CD4-positive, alpha-beta memory T cell (primary cell): ENCODE measurements at regions not wholly inside any gene's neighbourhood (a gene's known extent, or its start where the extent isn't known, plus 50 kb on each side); places are given as distances from the start of the nearest gene placed in this dataset.

ENCODE experiments used
- CTCF ChIA-PET: fragments of 350-600 bp; sonication (Branson Sonifier 250); formaldehyde crosslinking; loops from one replicate; lab custom pipeline; 2021; ENCODE audit warnings: inconsistent platforms; ENCODE audit not compliant: partially characterized antibody; lab: Charles Lee
- POLR2A ChIA-PET: fragments of 350-600 bp; sonication (Branson Sonifier 250); formaldehyde crosslinking; loops from one replicate; lab custom pipeline; 2021; ENCODE audit not compliant: partially characterized antibody; lab: Charles Lee
- DNase-seq, 5 donors: peaks; one replicate each; pipeline versions ENCODE4 v3.0.0 to v3.0.0-alpha.2; 2020 to 2022; ENCODE audit warnings: mixed read lengths in 1 of 5
- H3K27ac ChIP-seq: one replicate; pipeline ENCODE4 v1.7.0; 2013; ENCODE audit warnings: low read depth, low read length
- H3K27me3 ChIP-seq: 2 replicates; pipeline ENCODE4 v1.7.0; 2013; ENCODE audit warnings: mild to moderate bottlenecking, low read length, moderate library complexity; ENCODE audit not compliant: insufficient read depth
- H3K36me3 ChIP-seq: 2 replicates; pipeline ENCODE4 v1.7.0; 2013; ENCODE audit warnings: mild to moderate bottlenecking, low read length, moderate library complexity; ENCODE audit not compliant: insufficient read depth
- H3K4me1 ChIP-seq: 2 replicates; pipeline ENCODE4 v1.7.0; 2013; ENCODE audit warnings: mild to moderate bottlenecking, low read length, moderate library complexity; ENCODE audit not compliant: insufficient read depth
- H3K4me3 ChIP-seq, 2 donors: one replicate each; pipeline ENCODE4 v1.7.0; 2013; ENCODE audit warnings: low read length in 2 of 2, mild to moderate bottlenecking in 1 of 2
- H3K9me3 ChIP-seq, 2 donors: one replicate each; pipeline ENCODE4 v1.7.0; 2013; ENCODE audit warnings: low read length in 2 of 2, control low read depth in 1 of 2; ENCODE audit not compliant: control insufficient read depth in 1 of 2
- H3K27ac Mint-ChIP-seq, 7 donors: one replicate each; pipeline ENCODE4 v1.8.0; 2020 to 2021; ENCODE audit warnings: mixed read lengths in 7 of 7, mild to moderate bottlenecking in 6 of 7, inconsistent platforms in 3 of 7, moderate library complexity in 3 of 7
- H3K27me3 Mint-ChIP-seq, 2 donors: one replicate each; pipeline ENCODE4 v1.8.0; 2020 to 2021; ENCODE audit warnings: mixed read lengths in 2 of 2
- H3K36me3 Mint-ChIP-seq, 2 donors: one replicate each; pipeline ENCODE4 v1.8.0; 2020 to 2021; ENCODE audit warnings: mixed read lengths in 2 of 2, inconsistent platforms in 1 of 2, mild to moderate bottlenecking in 1 of 2
- H3K4me1 Mint-ChIP-seq, 4 donors: one replicate each; pipeline ENCODE4 v1.8.0; 2020 to 2021; ENCODE audit warnings: mixed read lengths in 4 of 4, mild to moderate bottlenecking in 1 of 4
- H3K4me3 Mint-ChIP-seq, 8 donors: one replicate each; pipeline ENCODE4 v1.8.0; 2020 to 2021; ENCODE audit warnings: mixed read lengths in 8 of 8, mild to moderate bottlenecking in 7 of 8, moderate library complexity in 6 of 8, inconsistent platforms in 3 of 8
- H3K9me3 Mint-ChIP-seq, 8 donors: one replicate each; pipeline ENCODE4 v1.8.0; 2020 to 2021; ENCODE audit warnings: mixed read lengths in 8 of 8, mild to moderate bottlenecking in 5 of 8, inconsistent platforms in 3 of 8, moderate library complexity in 1 of 8
- intact Hi-C: fragments of 100-400 bp; cut with micrococcal nuclease; formaldehyde crosslinking; loops from one replicate; pipeline ENCODE4 v1.15.1; 2023

DNA sequence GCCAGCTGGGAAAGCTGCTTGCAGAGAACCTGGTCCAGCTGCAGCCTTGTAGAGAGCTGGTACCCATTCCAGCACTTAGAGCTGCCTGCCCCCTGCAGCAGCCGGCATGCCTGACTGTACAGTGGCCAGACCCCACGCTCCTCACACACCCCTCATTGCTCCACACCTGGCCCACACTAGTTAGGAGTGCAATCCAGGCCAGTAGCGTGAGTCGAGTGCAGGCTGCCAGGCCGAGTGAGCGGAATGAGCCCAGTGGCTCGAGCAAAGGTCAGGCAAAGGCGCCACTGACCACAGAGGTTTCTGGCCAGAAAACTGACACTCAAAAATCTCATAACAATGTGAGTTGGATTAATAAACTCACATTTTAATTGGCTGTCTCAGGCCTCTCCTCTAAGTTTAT, 921.7 kb upstream of the KCND2 start:
- no peak for DNase-seq
- H3K4me3 ChIP-seq: no peak overlapping the region
- intact Hi-C loops: no loop called here
- H3K4me1 ChIP-seq: no peaks in the 10 kb centered on the region
- H3K36me3 ChIP-seq: no peaks in the 10 kb centered on the region
- ChIA-PET POLR2A (no interaction called here), CTCF (no interaction called here)
- Mint-ChIP-seq H3K27ac (no peak overlapping the region), H3K4me1 (no peaks in the 10 kb centered on the region), H3K4me3 (no peak overlapping the region), H3K36me3 (no peaks in the 10 kb centered on the region), H3K9me3 (peaks cover 0 to 9% (median 3%) of the 10 kb centered on the region in 8 donors), H3K27me3 (no peaks in the 10 kb centered on the region)
- no peaks in the 10 kb centered on the region for H3K9me3 ChIP-seq
- no peaks in the 10 kb centered on the region for H3K27me3 ChIP-seq
- no peak overlapping the region for H3K27ac ChIP-seq

DNA sequence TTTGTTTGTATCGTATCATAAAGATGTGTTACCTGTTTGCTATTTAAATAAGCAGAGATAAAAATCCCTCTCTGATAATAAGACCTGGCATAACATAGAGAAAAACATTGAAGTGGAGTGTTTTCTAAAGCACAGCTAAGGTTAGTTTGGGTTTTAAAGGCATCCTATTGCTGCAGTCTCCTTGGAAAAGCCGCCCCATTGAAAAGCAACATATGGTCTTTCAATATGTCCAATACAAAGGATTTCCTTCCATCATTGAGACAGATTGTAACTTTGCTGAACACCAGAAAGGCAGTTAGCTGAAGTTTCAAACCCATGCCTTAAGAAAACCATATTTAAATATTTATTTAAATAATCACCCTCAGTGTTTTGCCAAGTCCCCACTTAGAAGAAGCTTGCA, 898.5 kb upstream of the KCND2 start:
- no peaks in the 10 kb centered on the region for H3K4me1 ChIP-seq
- no peak overlapping the region for H3K4me3 Mint-ChIP-seq
- intact Hi-C loops: no loop called here
- H3K27ac Mint-ChIP-seq: no peak overlapping the region
- no peak overlapping the region for H3K27ac ChIP-seq
- H3K9me3 Mint-ChIP-seq: peaks cover 4 to 11% (median 9%) of the 10 kb centered on the region in 8 donors
- POLR2A ChIA-PET: no interaction called here
- H3K36me3 ChIP-seq: no peaks in the 10 kb centered on the region
- H3K36me3 Mint-ChIP-seq: no peaks in the 10 kb centered on the region
- H3K4me3 ChIP-seq: no peak overlapping the region
- H3K9me3 ChIP-seq: no peaks in the 10 kb centered on the region
- H3K27me3 Mint-ChIP-seq: no peaks in the 10 kb centered on the region
- no peaks in the 10 kb centered on the region for H3K27me3 ChIP-seq
- H3K4me1 Mint-ChIP-seq: no peaks in the 10 kb centered on the region
- CTCF ChIA-PET: no interaction called here
- DNase-seq: no peak

DNA sequence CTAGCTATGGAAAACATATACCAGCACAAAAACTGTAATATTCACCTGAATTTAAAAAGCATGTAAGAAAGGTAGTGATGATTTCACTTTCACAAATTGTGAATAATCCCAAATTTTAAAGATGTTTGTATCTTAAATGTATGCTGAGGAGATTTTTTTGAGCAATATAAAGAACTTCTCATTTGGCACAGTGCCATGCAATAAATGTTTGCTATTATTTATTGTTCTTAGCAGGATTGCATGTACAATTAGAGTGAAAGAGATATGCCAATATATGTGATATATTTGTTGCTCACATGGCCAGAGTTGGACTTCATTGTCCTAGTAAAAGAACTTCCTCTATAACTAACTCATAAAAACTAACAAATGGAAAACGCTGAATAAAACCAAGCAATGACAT, 895.1 kb upstream of the KCND2 start:
- Histone ChIP-seq H3K4me1 (no peaks in the 10 kb centered on the region), H3K4me3 (no peak overlapping the region), H3K27me3 (no peaks in the 10 kb centered on the region), H3K9me3 (no peaks in the 10 kb centered on the region), H3K27ac (no peak overlapping the region), H3K36me3 (no peaks in the 10 kb centered on the region)
- ChIA-PET CTCF (no interaction called here), POLR2A (no interaction called here)
- H3K4me1 Mint-ChIP-seq: no peaks in the 10 kb centered on the region
- H3K9me3 Mint-ChIP-seq: peaks cover 0 to 9% (median 6%) of the 10 kb centered on the region in 8 donors
- no peak overlapping the region for H3K4me3 Mint-ChIP-seq
- intact Hi-C loops: no loop called here
- no peak for DNase-seq
- no peaks in the 10 kb centered on the region for H3K27me3 Mint-ChIP-seq
- no peak overlapping the region for H3K27ac Mint-ChIP-seq
- H3K36me3 Mint-ChIP-seq: no peaks in the 10 kb centered on the region

DNA sequence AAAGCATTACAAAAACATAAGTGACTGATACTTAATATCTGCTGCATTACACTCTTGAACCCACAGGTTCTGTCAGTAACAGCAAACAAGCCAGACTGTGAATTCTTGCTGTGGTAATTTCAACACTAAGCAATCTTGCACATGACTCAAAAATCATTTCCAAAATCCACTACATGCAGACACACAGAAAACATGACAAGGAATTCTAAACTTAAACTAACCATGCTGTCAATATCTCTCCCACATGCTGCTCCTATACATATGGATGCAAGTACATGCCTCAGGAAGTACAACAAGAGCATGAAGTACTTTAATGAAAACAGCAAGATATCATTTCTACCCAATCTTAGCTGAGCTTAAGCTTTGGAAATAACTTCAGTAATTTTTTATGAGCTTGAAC, 890.2 kb upstream of the KCND2 start:
- no peaks in the 10 kb centered on the region for H3K27me3 Mint-ChIP-seq
- no peaks in the 10 kb centered on the region for H3K4me1 ChIP-seq
- peaks cover 0 to 14% (median 4%) of the 10 kb centered on the region in 8 donors for H3K9me3 Mint-ChIP-seq
- no peaks in the 10 kb centered on the region for H3K4me1 Mint-ChIP-seq
- no peaks in the 10 kb centered on the region for H3K36me3 Mint-ChIP-seq
- no peak overlapping the region for H3K27ac ChIP-seq
- H3K9me3 ChIP-seq: no peaks in the 10 kb centered on the region
- intact Hi-C loops: no loop called here
- ChIA-PET CTCF (no interaction called here), POLR2A (no interaction called here)
- H3K36me3 ChIP-seq: no peaks in the 10 kb centered on the region
- H3K4me3 Mint-ChIP-seq: no peak overlapping the region
- H3K4me3 ChIP-seq: no peak overlapping the region
- DNase-seq: no peak
- no peaks in the 10 kb centered on the region for H3K27me3 ChIP-seq
- no peak overlapping the region for H3K27ac Mint-ChIP-seq

DNA sequence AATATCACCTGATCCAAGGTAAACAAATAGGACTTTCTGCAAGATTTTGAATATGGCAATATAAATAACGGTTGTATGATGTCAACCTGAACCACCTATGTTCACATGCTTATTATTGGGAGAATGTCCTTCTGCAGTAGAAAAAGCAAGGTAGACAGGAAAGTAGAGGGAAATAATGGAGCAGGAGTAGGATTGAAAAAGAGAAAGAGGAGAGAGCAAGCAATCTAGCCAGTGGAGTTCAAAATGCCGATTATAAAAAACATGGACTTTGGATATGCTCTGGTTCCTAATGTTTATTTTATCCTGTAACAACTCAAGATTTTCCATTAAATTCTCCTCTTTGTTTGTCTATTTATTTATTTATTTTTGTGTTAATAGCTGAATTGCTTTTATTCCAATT, 878.0 kb upstream of the KCND2 start:
- ChIA-PET CTCF (no interaction called here), POLR2A (no interaction called here)
- H3K9me3 Mint-ChIP-seq: peaks cover 0 to 3% (median under 1%) of the 10 kb centered on the region in 8 donors
- no peaks in the 10 kb centered on the region for H3K36me3 ChIP-seq
- H3K4me1 Mint-ChIP-seq: no peaks in the 10 kb centered on the region
- no peak overlapping the region for H3K4me3 ChIP-seq
- H3K27ac ChIP-seq: no peak overlapping the region
- H3K27me3 Mint-ChIP-seq: no peaks in the 10 kb centered on the region
- no peak overlapping the region for H3K4me3 Mint-ChIP-seq
- H3K4me1 ChIP-seq: no peaks in the 10 kb centered on the region
- H3K27me3 ChIP-seq: no peaks in the 10 kb centered on the region
- H3K9me3 ChIP-seq: no peaks in the 10 kb centered on the region
- H3K27ac Mint-ChIP-seq: no peak overlapping the region
- intact Hi-C loops: no loop called here
- no peaks in the 10 kb centered on the region for H3K36me3 Mint-ChIP-seq
- no peak for DNase-seq

DNA sequence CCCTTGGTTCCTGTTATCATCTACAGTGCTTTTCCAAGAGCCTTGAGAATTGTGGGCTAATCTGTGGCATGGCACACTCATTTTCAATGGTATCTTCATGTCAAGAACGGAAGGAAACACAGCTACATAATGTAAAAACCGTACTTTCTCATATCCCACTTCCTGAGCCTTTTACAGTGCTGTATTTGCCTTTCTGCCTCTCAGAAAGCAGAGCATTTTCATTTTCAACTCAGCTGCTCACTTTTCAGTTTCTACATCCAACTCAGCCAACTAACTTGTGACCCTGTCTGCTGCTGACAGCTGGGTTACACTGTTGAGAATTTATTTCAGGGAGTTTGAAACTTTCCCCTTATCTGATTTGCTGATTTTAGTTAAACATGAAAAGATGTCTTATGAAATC, 875.8 kb upstream of the KCND2 start:
- H3K4me3 Mint-ChIP-seq: no peak overlapping the region
- H3K4me3 ChIP-seq: no peak overlapping the region
- H3K27me3 Mint-ChIP-seq: no peaks in the 10 kb centered on the region
- CTCF ChIA-PET: no interaction called here
- POLR2A ChIA-PET: no interaction called here
- no peak overlapping the region for H3K27ac ChIP-seq
- no peaks in the 10 kb centered on the region for H3K27me3 ChIP-seq
- H3K9me3 Mint-ChIP-seq: peaks cover 0 to 3% (median 0%) of the 10 kb centered on the region in 8 donors
- intact Hi-C loops: no loop called here
- no peak overlapping the region for H3K27ac Mint-ChIP-seq
- H3K36me3 ChIP-seq: no peaks in the 10 kb centered on the region
- no peaks in the 10 kb centered on the region for H3K9me3 ChIP-seq
- no peaks in the 10 kb centered on the region for H3K36me3 Mint-ChIP-seq
- DNase-seq: no peak
- H3K4me1 ChIP-seq: no peaks in the 10 kb centered on the region
- no peaks in the 10 kb centered on the region for H3K4me1 Mint-ChIP-seq

DNA sequence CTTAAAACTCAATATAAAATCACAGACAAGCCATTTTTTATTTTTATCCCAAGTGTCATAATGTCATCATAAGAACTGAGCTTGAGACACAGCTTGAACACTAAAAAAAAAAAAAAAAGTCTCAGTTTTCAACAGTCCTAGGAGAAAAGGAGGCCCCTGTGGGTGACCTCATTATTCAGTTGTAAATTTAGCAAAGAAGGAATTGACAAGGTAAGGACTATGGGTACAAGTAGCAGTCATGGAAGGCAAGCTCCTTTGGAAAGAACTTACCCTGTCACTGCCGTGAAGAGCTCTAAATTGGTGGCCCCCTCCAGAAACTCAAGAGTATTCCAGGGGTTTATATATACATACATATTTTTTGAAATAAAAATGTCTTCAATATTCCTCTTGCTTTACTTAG, 864.4 kb upstream of the KCND2 start:
- intact Hi-C loops: no loop called here
- POLR2A ChIA-PET: no interaction called here
- Histone ChIP-seq H3K27ac (no peak overlapping the region), H3K4me1 (no peaks in the 10 kb centered on the region), H3K9me3 (no peaks in the 10 kb centered on the region), H3K27me3 (no peaks in the 10 kb centered on the region), H3K36me3 (no peaks in the 10 kb centered on the region), H3K4me3 (no peak overlapping the region)
- CTCF ChIA-PET: no interaction called here
- Mint-ChIP-seq H3K9me3 (peaks cover 0 to 28% (median 3%) of the 10 kb centered on the region in 8 donors), H3K27me3 (no peaks in the 10 kb centered on the region), H3K4me1 (no peaks in the 10 kb centered on the region), H3K36me3 (no peaks in the 10 kb centered on the region), H3K4me3 (no peak overlapping the region), H3K27ac (no peak overlapping the region)
- DNase-seq: no peak

DNA sequence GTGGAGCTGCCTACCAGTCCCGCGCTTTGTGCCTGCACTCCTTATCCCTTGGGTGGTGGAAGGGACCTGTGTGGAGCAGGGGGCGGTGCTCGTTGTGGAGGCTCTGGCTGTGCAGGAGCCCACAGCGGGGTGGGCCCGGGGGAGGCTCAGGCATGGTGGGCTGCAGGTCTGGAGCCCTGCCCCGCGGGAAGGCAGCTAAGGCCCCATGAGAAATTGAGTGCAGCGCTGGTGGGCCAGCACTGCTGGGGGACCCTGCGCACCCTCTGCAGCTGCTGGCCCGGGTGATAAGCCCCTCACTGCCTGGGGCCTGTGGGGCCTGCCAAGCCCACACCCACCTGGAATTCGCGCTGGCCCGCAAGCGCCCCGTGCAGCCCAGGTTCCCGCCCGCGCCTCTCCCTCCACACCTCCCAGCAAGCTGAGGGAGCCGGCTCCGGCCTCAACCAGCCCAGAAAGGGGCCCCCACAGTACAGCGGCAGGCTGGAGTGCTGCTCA, 859.6 kb upstream of the KCND2 start:
- Histone ChIP-seq H3K4me3 (no peak overlapping the region), H3K36me3 (no peaks in the 10 kb centered on the region), H3K27ac (no peak overlapping the region), H3K4me1 (no peaks in the 10 kb centered on the region), H3K27me3 (no peaks in the 10 kb centered on the region), H3K9me3 (no peaks in the 10 kb centered on the region)
- peaks cover 0 to 24% (median 3%) of the 10 kb centered on the region in 8 donors for H3K9me3 Mint-ChIP-seq
- no peak for DNase-seq
- no peak overlapping the region for H3K4me3 Mint-ChIP-seq
- POLR2A ChIA-PET: no interaction called here
- no peaks in the 10 kb centered on the region for H3K4me1 Mint-ChIP-seq
- H3K36me3 Mint-ChIP-seq: no peaks in the 10 kb centered on the region
- no peaks in the 10 kb centered on the region for H3K27me3 Mint-ChIP-seq
- CTCF ChIA-PET: no interaction called here
- intact Hi-C loops: no loop called here
- H3K27ac Mint-ChIP-seq: no peak overlapping the region
